ENCODE measurements at regions not wholly inside any gene's neighbourhood (a gene's known extent, or its start where the extent isn't known, plus 50 kb on each side); places are given as distances from the start of the nearest gene placed in this dataset.
A peak's percentile ranks its signal among the peaks of the same experiment; 100 is the strongest.

DNA sequence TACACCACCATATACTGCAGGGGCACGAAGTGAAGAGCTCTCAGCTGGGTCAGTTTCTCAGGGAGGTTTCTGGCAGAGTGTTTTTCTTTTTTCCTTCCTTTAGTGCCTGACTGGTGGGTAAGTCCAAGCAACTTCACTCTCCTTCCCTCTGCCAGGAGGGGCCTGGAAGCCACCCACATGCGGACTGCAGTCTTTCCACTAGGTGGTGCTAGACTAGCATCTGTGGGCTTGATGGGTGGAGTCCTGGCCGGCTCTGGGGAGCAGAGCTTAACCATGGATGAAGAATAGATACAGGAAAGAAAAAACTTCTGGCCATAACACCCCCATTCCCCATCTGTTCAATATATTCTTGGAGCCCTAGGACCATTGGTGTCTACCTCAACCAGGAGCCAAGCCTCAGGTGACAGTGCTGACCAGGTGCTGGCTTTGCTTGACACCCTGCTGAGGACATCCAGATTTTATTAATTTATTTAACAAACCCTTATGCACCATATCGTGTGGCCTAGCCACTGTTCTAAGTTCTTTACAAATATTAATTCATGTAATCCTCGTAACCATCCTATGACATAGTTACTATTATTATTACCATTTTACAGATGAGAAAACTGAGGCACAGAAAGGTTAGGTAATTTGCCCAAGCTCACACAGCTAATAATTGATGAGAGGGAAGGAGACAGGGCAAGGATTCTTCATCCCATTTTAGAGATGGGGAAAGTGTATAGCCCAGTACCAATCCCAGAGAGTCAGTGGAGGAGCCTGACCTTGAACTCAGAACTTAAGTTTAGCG, 126.7 kb upstream of the CSF3R start:
- no peaks in the 10 kb centered on the region for H3K27me3 ChIP-seq
- 41 to 43% methylated on average over 6 of the region's 6 CpGs for WGBS, 2 donors
- intact Hi-C loops (cut with DNase I), result no loop called here
- H3K9me3 ChIP-seq, result no peaks in the 10 kb centered on the region
- no peaks in the 10 kb centered on the region for H3K4me1 ChIP-seq
- TF ChIP-seq, protein P1, sequence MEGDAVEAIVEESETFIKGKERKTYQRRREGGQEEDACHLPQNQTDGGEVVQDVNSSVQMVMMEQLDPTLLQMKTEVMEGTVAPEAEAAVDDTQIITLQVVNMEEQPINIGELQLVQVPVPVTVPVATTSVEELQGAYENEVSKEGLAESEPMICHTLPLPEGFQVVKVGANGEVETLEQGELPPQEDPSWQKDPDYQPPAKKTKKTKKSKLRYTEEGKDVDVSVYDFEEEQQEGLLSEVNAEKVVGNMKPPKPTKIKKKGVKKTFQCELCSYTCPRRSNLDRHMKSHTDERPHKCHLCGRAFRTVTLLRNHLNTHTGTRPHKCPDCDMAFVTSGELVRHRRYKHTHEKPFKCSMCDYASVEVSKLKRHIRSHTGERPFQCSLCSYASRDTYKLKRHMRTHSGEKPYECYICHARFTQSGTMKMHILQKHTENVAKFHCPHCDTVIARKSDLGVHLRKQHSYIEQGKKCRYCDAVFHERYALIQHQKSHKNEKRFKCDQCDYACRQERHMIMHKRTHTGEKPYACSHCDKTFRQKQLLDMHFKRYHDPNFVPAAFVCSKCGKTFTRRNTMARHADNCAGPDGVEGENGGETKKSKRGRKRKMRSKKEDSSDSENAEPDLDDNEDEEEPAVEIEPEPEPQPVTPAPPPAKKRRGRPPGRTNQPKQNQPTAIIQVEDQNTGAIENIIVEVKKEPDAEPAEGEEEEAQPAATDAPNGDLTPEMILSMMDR (IDR thresholded peaks at IDR 0.05), result peak in 3 of 6 experiments; percentile 22 to 47 (median 34)
- no peak for TF ChIP-seq POLR2A (IDR thresholded peaks at IDR 0.05)
- DNase-seq, result peak; percentile 32 to 36
- H3K4me3 ChIP-seq (replicated peaks in 1 of 3), result no peak overlapping the region
- no peak overlapping the region for H3K27ac ChIP-seq
- H3K36me3 ChIP-seq, result no peaks in the 10 kb centered on the region

DNA sequence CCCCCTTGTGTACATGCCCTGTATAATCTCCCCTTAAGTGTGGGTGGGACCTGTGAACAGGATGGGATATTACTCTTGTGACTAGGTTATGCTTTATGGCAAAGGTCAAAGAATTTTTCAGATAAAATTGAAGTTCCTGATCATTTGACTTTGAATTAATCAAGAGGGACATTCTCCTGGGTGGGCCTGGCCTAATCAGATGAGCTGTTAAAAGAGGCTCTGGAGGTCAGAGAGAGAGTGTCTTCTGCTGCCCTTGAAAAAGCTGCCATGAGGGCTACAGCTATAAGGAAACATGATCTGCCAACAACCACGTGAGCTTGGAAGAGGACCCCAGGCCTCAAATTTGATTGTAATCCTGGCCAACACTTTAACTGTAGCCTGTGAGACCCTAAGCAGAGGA, 125.6 kb upstream of the CSF3R start:
- DNase-seq, result no peak
- no peaks in the 10 kb centered on the region for H3K9me3 ChIP-seq
- no peak overlapping the region for H3K4me3 ChIP-seq (replicated peaks in 1 of 3)
- no peaks in the 10 kb centered on the region for H3K4me1 ChIP-seq
- no peaks in the 10 kb centered on the region for H3K36me3 ChIP-seq
- WGBS, 2 donors, result 36% methylated on average over 1 of the region's 1 CpG
- H3K27ac ChIP-seq, result no peak overlapping the region
- intact Hi-C loops (cut with DNase I), result no loop called here
- TF ChIP-seq, protein P1 (IDR thresholded peaks at IDR 0.05), result no peak
- no peak for TF ChIP-seq POLR2A (IDR thresholded peaks at IDR 0.05)
- H3K27me3 ChIP-seq, result no peaks in the 10 kb centered on the region

- TF ChIP-seq, protein P1 (IDR thresholded peaks at IDR 0.05), result no peak
- no peak for TF ChIP-seq POLR2A (IDR thresholded peaks at IDR 0.05)
- no peak for DNase-seq
- Histone ChIP-seq H3K4me3 (replicated peaks in 1 of 3) (no peak overlapping the region), H3K9me3 (no peaks in the 10 kb centered on the region), H3K27me3 (no peaks in the 10 kb centered on the region), H3K4me1 (no peaks in the 10 kb centered on the region), H3K36me3 (no peaks in the 10 kb centered on the region), H3K27ac (no peak overlapping the region)
- intact Hi-C loops (cut with DNase I), result no loop called here
Measured at GRCh38 chr1:36607263-36607651, 124.5 kb upstream of the CSF3R start.

- Histone ChIP-seq H3K4me1 (no peaks in the 10 kb centered on the region), H3K4me3 (replicated peaks in 1 of 3) (no peak overlapping the region), H3K27me3 (no peaks in the 10 kb centered on the region), H3K27ac (no peak overlapping the region), H3K9me3 (no peaks in the 10 kb centered on the region), H3K36me3 (no peaks in the 10 kb centered on the region)
- WGBS, 2 donors, result 66 to 73% methylated on average over 9 to 10 of the region's 12 CpGs
- TF ChIP-seq POLR2A (IDR thresholded peaks at IDR 0.05), result no peak
- TF ChIP-seq, protein P1 (IDR thresholded peaks at IDR 0.05), result no peak
- intact Hi-C loops (cut with DNase I), result no loop called here
- DNase-seq, result no peak
Measured at GRCh38 chr1:36606641-36607262, 124.0 kb upstream of the CSF3R start.

DNA sequence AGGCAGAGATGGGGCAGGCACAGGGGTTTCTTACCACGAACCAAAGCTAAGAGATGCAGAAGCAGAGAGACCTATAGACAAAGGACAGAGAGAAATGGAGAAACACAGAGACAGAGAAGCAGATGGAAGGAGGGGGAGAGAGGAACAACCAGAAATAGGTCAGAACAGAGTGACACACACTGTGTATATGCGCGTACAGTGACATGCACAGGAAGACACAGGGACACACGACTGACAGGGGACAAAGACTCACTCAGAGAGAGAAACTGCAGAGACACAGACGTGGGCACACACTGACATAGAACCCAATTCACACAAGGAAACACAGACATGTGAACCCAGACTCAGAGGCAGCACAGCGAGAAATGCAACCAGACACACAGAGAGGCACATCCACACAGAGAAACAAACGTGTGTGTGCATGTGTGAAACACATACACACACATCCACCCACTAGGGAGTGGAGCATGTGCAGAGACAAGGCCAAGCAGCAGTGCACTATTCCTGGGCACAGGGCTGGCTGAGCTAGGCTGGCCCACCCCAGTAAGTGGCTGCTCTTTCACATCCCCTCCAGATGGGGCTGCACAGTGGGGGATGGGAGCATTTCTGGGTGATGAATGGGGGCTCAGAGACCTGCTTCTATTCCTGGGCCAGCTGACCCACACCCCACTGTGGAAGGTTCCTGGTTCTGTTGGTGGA, 123.4 kb upstream of the CSF3R start:
- no peaks in the 10 kb centered on the region for H3K27me3 ChIP-seq
- TF ChIP-seq POLR2A (IDR thresholded peaks at IDR 0.05), result no peak
- TF ChIP-seq, protein P1 (IDR thresholded peaks at IDR 0.05), result no peak
- H3K4me3 ChIP-seq (replicated peaks in 1 of 3), result no peak overlapping the region
- H3K36me3 ChIP-seq, result no peaks in the 10 kb centered on the region
- no peak for DNase-seq
- H3K27ac ChIP-seq, result no peak overlapping the region
- intact Hi-C loops (cut with DNase I), result no loop called here
- WGBS, 2 donors, result 63 to 66% methylated on average over 7 of the region's 7 CpGs
- no peaks in the 10 kb centered on the region for H3K9me3 ChIP-seq
- no peaks in the 10 kb centered on the region for H3K4me1 ChIP-seq
